ENCODE measurements at regions not wholly inside any gene's neighbourhood (a gene's known extent, or its start where the extent isn't known, plus 50 kb on each side); places are given as distances from the start of the nearest gene placed in this dataset.

DNA sequence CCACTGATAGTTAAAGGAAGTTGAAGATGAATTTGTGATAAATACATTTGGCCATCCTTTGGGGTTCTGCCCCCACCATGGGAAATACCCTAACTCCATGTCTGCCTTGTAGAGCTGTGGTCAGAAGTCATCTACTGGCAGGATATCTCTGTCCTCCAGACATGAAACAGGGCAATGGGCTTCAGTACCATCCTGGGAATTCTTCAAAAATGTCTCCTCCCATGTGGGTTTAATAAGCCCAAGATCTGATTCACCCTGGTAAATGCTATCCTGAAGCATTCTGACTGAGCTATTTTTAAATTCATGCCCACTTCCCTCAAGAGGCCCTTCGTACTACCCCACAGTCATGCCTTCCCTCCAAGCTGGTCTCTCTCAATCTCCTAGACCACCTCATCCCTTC lies 113.7 kb upstream of the SLC25A36 start:
- TF ChIP-seq, protein P1, sequence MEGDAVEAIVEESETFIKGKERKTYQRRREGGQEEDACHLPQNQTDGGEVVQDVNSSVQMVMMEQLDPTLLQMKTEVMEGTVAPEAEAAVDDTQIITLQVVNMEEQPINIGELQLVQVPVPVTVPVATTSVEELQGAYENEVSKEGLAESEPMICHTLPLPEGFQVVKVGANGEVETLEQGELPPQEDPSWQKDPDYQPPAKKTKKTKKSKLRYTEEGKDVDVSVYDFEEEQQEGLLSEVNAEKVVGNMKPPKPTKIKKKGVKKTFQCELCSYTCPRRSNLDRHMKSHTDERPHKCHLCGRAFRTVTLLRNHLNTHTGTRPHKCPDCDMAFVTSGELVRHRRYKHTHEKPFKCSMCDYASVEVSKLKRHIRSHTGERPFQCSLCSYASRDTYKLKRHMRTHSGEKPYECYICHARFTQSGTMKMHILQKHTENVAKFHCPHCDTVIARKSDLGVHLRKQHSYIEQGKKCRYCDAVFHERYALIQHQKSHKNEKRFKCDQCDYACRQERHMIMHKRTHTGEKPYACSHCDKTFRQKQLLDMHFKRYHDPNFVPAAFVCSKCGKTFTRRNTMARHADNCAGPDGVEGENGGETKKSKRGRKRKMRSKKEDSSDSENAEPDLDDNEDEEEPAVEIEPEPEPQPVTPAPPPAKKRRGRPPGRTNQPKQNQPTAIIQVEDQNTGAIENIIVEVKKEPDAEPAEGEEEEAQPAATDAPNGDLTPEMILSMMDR (IDR thresholded peaks at IDR 0.05) = no peak
- no peak for TF ChIP-seq POLR2A (IDR thresholded peaks at IDR 0.05)

Data from lower leg skin (tissue), 3 donors.